HG03354 (cell line): ENCODE measurements at regions not wholly inside any gene's neighbourhood (a gene's known extent, or its start where the extent isn't known, plus 50 kb on each side); places are given as distances from the start of the nearest gene placed in this dataset.

Experiments used
- ATAC-seq: cut with Tn5 transposase; IDR thresholded peaks from one replicate; pipeline ENCODE4 v1.9.1; 2021; ENCODE audit warnings: mild to moderate bottlenecking; ENCODE audit not compliant: unreplicated experiment, poor library complexity, severe bottlenecking

DNA sequence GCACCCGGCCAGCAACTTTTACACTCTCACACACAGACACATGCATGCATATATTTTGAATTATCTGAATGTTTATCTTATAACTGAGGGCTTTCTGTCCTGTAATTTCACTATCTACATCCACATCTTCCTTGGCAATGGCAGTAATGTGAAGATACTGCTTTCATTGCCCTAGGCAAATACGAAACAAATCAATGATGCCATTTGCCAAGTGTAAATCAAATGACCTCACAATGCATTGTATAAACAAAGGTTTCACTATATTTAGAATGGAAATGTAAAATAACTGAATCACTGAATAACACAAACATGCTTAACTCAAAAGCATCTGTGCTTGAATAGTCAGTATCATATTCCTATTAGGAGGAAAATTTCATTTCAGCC is 455.6 kb downstream of the TBL1XR1 start:
- ATAC-seq, result no peak

DNA sequence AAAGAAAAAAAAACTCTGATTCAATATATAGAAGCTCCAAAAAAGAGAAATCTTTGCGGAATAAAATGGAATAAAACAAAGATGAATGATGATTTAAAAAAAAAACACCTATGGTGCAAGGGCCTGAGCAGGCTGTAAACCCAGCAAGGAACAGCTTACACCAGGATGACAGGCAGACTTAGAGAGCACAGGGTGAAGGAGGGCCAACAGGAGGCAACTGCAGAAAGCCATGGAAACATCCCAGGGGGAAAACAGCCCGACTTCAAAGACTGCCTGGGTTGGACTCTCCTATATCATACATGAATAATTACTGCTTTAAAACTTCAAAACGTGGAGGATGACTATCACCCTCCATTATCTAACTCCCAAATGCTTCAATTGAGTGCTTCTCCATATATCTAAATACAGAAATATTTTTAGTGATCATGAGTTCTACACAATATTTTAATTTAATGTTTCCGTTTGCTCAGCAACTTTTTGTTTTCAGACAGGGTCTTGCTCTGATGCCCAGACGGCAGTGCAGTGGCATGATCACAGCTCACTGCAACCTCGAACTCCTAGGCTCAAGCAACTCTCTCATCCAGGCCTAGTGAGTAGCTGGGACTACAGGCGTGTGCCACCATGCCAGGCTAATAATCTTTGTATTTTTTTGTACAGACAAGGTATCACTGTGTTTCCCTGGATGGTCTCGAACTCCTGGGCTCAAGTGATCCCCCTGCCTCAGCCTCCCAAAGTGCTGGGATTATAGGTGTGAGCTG is 456.2 kb downstream of the TBL1XR1 start:
- ATAC-seq, result no peak

DNA sequence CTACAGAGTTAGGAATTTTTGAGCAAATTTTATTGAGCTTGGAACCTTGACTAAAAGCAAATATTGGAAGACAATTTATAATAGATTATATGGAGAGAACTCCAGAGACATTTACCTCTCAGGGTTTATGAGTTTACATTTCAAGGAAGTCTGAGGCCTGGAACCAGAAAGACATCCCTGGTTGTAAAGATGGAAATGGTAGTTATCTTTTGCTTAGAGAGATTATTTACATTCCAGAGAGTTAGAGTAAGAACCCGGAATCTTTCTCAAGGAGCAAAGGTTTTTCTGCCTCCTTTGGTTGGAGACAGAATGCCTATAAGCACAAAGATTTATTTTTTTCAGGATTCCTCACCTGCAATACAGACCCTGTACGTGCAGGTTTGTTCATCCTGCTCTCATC is 458.1 kb downstream of the TBL1XR1 start:
- no peak for ATAC-seq

DNA sequence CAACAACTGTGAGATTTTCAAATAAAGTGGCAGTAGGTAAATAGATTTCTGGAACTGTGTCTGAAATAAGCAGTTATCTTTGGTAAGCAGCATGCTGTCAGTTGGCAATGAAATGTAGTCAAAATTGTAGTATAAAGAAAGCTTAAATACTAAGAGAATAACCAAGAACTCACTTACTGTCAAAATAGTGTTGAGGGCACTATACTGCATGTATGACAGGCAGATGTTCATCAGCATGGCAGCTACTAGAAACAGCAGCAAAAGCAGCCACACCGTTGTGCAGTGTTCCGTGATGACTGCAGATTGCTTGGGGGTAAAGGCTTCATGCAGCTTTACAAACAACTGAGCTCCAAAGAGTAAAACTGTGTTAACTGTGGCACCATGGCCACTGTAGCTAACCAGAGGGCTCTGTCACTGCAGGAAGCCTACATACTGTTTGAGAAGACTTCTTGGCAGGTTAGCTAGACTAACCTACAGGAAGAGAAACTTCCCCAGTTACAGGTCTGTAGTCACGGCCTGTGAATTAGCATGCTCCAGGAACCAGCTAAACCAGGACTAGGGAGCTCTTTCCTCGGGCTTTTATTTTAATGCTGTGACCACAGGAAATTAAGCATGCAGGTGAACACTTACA is 459.7 kb downstream of the TBL1XR1 start:
- no peak for ATAC-seq

DNA sequence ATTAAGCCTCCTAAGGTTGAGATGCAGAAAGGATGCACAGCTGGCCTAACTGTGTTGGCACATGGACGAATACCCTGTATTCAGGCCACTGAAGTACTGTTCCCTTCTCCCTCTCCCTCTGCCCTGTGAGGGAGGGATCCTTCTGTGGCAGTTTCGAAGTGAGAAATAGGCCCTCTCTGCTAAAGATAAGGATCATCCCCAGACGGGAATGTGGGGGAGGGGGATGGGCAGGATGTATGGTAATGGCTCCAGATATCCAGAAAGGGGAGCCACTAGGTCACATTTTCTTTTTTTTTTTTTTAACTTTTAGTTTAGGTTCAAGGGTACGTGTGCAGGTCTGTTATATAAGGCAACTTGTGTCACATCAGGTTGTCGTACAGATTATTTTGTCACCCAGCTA is 463.1 kb downstream of the TBL1XR1 start:
- no peak for ATAC-seq

DNA sequence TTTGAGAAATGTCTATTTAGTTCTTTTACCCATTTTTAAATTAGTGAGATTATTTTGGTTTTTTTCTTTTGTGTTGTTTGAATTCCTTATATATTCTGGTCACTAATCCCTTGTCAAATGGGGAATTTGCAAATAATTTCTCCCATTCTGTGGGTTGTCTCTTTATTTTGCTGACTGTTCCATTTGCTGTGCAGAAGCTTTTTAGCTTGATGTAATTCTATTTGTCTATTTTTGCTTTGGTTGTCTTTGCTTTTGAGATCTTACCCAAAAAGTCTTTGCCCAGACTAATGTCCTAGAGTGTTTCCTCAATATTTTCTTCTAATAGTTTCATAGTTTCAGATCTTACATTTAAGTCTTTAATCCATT is 472.9 kb downstream of the TBL1XR1 start:
- no peak for ATAC-seq

DNA sequence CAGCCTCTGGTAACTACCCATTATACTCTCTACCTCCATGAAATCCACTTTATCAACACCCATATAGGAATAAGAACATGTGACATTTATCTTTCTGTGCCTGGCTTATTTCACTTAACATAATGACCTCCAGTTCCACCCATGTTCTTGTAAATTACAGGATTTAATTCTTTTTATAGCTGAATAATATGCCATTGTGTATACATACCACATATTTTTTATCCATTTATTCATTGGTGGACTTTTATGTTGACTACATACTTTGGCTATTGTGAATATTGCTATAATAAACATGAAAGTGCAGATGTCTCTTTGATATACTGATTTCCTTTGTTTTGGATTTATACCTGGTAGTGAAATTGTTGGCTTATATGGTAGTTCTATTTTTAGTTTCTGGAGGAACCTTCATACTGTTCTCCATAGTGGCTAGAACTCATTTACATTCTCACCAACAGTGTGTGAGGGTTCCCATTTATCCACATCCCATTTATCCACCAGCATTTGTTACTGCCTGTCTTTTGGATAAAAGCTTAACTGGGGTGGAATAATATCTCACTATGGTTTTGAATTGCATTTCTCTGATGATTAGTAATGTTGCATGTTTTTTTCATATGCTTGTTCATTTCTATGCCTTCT is 473.4 kb downstream of the TBL1XR1 start:
- no peak for ATAC-seq

DNA sequence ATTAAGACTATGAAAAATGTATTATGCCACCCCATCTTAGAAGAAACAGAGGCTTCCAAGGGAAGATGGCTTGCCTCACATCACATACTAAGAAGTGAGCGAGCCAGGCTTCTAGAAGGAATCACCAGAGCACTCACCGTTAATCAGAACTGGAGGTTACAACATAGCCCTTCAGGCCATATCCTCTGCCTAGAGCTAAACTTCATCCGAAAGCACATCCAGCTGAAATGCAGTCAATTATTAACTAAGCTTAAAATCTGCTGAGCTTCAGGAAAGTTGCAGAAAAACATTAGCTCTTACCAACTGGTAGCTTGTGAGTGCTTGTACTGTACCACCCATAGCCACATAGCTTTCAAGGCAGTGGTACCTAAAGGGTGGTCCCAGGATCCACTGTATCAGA is 483.2 kb downstream of the TBL1XR1 start:
- ATAC-seq, result no peak

DNA sequence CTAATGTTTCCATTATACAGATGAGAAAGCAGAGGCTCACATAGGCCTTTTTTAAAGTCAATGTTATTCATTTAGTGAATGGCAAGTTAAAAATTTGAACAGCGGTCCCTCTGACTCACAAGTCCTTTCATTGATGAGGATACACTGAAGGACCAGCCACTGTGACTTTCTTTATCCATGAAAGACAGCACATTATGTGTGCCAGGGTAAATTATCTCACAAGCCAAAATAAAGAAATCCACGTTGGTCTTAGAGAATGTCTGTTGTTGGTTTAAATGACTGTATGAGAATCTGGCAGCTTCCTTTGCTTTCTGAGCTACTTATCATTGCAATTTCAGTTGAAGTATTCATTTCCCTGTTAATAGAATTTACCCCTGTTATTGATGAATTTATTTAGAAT is 485.1 kb downstream of the TBL1XR1 start:
- ATAC-seq, result no peak

DNA sequence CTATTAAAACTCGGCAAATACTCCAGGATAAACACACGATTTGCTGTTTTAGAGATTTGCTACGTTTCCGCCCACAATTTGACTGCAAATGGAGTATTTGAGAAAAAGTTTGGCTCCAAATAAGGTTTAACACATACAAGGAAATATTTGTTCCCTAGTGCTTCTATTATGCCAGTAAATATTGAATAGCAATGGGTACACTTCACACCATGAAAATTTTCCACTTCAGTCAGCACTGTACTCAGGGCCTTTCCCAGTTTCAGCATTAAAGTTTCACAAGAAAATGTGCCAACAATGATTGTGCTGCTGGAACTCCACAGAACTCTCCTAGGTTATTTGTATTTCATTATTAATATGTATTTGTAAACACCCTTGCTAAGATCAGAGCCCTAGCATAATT is 498.0 kb downstream of the TBL1XR1 start:
- no peak for ATAC-seq

DNA sequence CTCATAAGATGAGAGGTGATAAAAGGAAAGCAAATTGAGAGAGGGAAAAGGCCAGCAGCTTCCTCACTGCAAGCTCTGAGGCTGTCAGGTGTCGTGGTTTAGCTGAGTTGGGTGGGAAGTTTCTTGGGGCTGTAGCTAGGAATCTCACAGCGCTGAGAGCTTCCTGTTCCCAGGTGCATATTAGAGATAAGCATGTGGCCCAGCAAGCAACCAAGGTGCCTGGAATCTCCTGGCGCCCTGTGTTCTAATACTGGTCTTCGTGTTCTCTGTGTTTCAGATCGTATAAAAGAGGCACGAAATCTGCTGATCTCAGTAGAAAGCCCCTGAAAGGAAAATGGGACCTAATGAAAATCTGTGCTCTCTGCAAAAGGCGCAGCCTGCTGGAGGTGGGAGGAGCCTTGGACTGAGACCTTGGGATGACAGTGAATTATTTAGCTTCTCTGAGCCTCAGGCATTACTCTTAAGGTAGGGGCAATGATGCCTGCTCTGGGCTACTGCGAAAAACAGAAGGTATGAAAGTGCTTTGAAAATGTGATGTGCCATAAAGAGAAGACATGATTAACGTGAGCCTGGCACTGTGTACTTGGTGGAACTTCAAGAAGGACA is 499.9 kb downstream of the TBL1XR1 start:
- no peak for ATAC-seq

DNA sequence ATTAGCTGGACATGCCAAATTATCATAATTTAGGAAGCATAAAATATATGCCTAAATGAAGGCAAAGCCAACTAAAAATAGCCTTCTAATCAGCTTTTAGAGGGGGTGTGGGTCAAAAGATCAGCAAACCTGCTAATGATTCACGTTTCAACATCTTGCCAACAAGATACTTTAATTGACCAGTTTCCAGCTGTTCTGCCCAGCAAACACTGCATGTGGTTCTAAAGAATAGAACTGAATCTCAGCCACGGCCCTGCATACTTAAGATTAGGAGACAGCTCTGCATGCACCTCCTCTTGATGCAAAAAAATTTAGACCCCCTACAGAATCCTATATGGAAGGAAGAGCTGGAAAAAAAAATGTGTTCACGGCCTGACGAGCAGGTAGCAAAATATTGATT is 500.5 kb downstream of the TBL1XR1 start:
- no peak for ATAC-seq

DNA sequence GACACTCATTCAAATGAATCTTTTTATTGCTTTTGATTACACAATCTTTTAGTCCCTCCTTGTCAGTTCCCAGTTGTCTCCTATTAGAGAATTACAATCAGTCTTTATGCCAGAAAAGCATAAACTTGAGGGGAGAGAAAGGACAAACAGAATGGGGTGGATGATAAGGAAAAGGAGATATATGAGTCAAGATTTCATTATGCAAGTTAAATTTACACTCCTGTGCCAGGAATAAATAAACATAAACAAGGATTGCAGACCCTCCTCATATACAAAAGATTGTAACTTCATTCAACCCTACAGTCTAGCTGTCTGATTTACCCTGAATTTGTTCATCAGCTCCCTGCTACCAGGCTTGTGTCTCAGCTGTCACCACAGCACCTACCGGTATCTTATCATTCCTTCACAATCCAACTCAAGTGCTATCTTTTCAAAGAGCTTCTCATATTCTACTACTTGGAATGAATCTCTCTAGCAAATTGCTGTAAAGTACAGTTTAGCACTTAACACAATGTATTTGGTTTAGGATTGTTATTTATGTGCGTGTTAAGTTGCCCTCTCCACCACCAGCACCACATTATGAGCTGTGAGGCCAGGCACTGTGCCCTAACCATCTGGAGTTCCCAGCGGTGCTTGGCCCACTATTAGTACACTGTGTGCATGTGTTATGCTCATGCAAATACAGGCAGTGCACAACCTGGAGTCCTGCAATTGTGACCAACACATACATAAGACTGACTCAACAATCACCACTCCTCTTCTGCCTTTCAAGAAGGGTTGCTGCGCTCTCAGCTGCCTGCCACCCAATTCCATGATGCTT is 504.1 kb downstream of the TBL1XR1 start:
- no peak for ATAC-seq

DNA sequence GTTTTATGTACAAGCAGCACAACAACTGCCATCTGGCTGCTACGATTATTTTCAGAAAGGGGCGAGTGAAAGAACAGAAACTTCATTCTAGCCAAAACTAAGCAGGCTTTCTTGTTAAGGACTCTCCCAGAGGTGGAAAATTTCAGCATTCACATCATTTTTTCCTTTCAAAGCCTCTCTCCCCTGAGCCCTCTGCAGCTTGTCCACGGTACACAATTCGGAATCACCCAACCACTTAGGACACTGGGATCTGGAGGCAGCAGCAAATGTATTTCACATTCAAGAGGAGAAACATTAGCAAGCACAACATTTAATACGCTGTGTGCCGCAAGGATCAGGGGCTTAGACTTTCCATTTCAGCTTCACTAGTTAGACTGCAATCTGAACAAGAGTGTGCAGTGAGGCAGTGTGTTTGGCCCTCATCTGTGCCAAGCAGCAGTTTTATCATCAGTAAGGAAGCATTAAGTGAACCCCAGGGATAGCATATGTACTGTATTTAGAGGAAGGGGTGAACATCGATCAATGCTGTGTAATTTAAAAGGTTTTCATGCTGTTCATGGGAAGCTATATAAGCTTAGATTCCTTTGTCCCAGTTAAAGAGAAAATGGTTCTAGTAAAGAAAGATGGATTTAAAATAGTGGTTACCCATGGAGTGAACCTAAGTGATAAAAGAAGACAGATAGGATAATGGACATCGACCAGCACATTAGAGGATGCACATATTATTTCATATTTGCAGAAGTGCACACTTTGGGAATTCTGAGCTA is 504.9 kb downstream of the TBL1XR1 start:
- no peak for ATAC-seq

DNA sequence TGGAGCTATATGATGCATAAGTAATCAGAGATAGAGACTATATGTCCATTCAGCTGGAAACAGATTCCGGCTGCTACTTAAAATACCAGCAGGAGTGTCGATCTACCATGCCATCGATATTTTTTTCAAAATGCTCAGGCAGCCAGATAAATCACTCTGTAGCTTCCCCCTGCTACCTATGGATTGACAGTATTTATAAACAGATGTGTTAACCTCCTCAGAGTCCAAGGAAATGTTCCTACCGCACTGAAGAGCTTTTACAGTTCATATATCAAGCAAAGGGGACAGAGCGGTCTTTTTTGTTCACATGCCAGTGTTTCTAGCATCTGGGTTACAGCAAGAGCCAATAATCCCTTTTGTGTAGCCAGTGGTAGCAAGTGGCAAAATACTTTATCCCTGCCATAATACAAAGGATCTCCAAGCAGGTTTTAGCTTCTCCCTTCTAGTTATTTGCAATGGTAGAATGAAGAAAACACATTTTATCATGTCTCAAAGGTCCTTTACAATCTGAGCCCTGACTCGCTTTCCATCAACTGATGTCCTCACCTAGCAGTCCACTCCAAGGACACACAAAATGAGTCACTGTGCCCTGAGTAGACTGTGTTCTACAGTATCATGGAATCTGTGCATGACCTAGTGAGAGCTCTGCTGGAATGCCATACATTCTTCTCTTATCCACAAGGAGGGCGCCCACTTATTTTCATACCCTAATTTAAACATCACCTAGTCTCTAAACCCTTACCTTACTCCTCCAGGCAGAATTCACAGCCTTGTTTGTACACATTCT is 507.0 kb downstream of the TBL1XR1 start:
- no peak for ATAC-seq

DNA sequence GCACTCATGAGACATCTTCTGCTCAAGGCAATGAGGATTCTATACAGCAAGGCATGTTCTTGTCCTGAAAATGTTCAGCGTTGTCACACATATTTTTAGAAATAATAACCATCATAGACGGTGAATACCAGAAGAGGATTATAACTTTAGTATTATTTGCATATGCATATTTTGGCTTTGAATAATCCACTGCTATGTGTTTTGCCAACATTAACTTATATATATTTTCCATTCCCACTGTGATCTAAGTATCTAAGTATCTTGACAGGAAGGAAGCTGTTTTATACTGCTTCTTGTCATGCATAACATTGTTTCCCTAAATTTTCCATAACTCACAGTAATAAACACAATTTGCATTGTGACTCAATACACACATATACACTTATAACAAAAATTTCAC is 509.5 kb downstream of the TBL1XR1 start:
- ATAC-seq, result no peak

DNA sequence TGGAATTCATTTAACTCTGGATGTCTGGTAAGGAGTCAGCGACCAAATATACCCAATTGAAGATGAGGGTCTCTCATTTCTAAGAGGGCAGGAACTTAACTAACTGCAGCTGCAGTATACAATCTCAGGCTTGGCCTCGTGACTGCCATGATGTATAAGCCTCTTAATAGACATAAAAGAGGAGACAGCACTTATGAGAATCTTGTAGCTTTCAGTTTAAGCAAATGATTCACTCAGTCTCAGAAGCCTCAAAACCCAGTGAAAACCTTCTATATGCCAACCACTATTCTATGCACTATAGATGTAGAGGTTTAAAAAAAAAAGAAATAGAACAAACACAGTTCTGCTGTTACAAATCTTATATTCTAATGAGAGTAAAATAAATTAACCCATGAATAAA is 513.9 kb downstream of the TBL1XR1 start:
- no peak for ATAC-seq
